ENCODE measurements at regions not wholly inside any gene's neighbourhood (a gene's known extent, or its start where the extent isn't known, plus 50 kb on each side); places are given as distances from the start of the nearest gene placed in this dataset.

DNA sequence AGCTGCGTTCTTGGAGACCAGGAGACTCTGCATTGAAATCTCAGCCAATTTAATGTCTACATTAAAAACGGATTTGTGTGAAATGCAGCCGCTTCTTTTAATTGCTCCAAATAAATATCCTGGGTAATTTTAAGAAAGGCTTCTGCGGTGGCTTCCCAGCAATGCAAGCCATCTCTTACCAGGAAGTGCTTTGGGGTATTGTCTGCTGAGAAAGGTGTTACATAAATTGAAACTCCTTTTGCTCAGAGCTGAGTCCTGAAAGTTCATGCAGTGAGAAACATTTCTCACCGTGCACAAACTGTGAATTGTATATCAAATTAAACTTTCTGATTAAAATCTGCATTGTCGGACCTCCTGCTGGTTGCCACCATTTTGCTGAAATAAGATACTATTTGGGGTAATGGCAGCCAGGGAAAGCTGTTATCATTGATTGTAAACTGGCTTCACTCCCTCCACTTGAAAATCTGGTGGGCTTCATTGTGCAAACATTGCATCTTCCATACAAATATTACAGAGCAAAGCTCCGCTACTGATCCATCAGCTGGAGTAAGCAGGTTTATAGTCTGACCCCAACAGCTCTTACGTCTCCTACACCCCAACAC, 59.5 kb downstream of the ZIC5 start:
- DNase-seq, result no peak

- no peak for DNase-seq
Measured at GRCh38 chr13:99911069-99911964, 60.2 kb downstream of the ZIC5 start.

- no peak for DNase-seq
Measured at GRCh38 chr13:99909836-99910619, 61.5 kb downstream of the ZIC5 start.

- no peak for DNase-seq
Measured at GRCh38 chr13:99909097-99909835, 62.3 kb downstream of the ZIC5 start.

- no peak for DNase-seq
Measured at GRCh38 chr13:99908140-99908803, 63.3 kb downstream of the ZIC5 start.

GRCh38 chr13:99907627-99908026, 63.9 kb downstream of the ZIC5 start:
- DNase-seq, result no peak

GRCh38 chr13:99907038-99907437, 64.5 kb downstream of the ZIC5 start:
- DNase-seq, result no peak

DNA sequence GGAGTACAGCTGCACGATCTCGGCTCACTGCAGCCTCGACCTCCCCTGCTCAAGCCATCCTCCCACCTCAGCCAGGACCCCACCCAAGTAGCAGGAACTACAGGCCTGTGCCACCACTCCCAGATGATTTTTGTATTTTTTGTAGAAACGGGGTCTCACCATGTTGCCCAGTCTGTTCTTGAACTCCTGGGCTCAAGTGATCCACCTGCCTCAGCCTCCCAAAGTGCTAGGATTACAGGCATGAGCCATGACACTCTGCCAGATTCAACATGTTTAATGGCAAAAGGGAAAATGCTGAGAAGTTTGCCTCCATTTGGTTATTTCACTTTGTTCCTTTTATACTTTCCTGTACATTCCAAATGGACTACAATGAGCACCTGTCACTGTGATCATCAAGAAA, 65.8 kb downstream of the ZIC5 start:
- DNase-seq, result no peak

DNA sequence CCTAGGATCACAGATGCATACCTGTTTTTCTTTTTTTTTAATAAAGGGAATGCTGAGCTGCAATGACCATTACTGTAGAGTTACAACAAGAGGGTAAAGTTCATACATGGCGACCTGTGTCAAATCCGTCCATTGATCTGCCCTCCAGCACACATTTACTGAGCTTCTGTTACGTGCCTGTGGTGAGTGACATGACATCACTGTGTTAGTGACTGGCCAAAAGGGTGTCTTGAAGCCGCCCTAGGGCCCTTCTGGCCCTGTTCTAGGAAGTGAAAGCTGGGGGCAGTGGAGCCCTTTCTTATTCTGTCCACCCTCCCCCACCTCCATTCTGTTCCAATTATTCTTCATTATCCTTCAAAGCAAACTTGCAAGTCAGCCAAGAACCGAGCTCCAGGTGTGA, 66.3 kb downstream of the ZIC5 start:
- no peak for DNase-seq

DNA sequence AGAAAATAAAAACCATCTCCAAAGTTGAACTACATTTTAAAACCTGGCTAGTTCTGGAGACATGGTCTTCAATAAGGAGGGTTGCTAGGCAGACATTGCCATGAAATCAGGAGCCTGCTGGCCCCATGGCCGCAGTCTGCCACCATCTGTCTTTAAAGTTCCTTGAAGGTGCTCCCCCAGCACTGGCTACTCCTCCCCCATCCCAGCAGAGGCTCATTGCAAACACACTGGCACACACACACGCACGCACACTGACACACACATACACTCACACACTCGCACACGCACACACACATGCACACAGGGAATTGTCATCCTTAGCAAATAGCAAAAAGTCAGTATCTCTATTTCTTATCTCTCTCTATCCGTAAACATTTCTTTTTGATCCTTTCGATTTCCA, 68.4 kb downstream of the ZIC5 start:
- DNase-seq, result no peak

DNA sequence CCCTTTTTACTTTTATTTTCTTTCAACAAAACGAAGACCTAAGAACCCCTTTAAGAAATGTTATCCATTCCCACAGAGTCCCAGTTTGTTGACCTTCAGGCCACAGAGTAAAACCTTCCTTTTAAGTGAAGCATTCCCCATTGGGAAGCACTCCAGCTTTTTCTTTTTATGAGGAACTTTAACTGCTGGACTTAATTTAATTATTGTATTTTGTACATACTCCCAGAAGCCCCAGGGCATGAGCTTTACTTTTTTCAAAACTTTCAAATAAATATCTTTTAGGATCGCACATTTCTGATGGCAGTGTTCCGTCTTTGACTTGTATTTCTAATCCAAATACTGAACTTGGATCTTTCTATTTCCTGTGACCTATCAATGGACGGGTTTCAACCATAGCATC, 68.9 kb downstream of the ZIC5 start:
- no peak for DNase-seq

DNA sequence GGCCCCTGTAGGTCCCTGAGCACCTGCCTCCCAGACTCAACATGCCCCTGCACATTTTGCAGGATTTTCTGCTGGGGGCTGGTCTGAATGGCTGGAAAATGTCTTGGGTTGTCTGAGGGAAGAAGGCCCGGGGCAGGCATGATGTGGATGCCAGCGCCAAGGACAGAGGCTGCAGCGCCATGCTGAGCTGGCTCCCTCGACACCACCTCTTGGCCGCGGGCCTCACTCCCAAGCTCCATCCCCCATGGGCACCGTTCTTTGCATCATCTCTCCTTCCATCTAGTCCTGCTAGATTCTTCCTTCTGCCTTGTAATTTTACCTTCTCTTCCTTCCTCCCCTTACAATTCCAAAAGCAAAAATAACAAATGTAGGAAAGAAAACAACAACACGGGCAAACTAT, 70.6 kb downstream of the ZIC5 start:
- no peak for DNase-seq

- no peak for DNase-seq
Measured at GRCh38 chr13:99898421-99898820, 73.1 kb downstream of the ZIC5 start.

DNA sequence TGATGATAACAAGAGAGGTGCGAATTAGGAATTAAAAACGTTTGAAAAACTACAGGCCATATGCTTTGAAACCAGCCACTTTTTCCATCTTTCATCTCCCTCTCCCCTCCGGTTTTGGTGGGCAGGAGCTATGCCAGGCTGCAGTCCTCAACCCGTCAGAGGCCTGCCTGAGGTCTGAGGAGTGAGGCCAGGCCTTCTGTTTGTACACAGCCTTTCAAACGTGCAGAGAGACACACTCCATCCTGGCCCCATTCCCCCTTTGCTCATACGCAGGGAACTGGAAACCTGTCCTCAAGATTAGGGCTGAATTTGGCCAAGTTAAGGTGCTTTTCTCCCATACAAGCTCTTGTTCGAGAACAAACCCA, 74.5 kb downstream of the ZIC5 start:
- DNase-seq, result no peak

DNA sequence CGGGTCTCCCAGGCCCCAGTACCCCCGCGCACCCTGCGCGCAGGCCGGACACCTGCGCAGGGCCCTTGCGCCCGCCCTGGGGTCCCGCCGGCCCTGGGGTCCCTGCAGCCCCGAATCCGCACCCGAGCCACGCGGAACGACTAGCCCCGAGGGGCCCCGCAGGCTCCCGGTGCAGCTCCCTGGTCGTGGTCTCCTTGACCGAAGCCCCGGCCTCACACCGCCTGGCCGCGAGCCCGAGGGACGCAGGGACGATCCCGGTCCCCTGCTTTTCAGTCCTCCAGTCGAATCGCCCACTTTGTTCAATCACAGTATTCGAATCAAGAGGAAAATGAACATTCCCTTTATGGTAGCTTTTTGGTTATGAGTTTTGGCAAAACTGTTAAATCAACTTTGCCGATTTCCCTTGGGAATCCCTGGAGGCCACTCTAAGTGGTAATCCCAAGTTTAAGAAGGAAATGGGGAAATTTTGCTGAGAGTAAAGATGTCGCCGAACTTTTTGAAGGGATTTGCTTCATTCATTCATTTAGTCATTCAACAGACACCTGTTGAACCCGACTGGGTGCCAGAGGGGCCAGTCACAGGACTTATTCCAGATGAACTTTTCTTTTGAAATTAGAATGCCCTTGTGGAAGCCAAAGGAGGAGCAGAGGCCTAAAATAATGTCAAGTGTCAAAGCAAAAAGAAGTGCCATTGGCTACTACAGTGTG, 75.0 kb downstream of the ZIC5 start:
- DNase-seq, result no peak

DNA sequence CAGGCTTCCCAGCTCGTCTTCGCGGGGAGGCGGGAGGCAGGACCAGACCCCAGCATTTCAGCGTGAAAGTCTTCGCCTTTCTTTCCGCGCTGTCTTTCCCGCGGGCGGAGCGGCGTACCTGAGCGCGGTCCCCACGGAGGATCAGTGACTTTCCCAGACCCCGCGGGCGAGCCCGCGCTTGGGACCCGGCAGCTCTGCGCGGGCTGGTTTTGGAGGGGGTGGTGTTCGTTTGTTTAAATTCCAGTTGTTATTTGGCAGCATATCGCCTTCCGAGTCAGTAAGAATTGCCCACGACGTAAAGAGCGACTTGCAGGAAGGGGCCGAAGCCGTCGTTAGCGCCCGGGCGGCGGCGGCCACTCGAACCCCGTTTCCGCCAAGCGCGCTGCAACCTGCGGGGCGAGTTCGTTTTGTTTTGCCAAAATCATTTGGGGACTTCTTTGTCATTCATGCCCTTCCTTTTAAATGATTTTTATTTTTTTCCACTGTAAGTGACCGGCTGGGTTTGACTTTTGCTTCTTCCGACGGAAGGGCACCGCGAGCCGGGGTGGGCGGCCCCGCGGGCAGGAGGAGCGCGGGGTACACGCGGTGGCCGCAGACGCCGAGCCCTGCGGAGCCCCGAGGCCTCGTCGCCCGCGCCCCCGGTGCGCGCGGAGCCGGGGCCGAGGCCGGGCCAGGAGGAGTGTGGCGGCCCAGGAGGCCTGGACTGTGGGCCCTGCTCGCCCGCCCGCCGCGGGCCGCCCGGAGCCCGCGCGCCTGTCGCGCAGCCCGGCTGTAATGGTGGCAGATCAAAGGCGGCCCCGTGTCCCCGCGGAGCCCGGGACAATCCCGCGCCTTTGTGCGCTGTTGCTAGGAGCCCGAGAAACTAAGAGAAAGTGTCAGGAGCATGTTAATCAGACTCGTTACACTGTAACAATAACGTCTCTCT, 75.9 kb downstream of the ZIC5 start:
- no peak for DNase-seq

DNA sequence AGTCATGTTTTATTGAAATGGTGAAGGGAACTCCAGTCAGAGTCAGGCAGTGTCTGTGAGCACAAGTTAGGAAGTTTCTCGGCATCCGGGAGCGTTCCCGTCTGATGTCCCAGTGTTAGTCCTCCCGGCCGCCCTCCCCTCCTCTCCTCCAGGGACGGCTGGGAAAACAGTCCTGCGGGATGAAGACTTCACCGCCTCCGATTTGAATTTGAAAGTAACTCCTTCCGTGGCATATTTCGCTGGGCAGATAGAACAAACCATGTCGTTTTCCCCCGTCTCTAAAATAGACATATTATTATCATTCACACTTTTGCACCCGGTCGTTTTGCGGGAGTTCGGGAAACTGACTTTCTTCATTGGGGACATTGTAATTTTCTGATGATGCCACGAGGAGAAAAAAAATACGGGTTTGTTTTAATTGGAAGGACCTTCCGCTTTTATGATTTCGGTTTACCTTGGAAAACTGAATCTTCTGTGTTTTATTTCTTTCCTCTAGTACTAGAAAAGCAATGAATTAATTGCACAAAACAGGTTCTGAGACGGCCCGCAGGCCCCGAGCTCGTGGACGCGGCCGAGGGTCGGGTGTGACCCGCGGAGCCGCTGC, 76.6 kb downstream of the ZIC5 start:
- DNase-seq, result no peak

GRCh38 chr13:99894105-99894839, 77.3 kb downstream of the ZIC5 start:
- no peak for DNase-seq

GRCh38 chr13:99893567-99893966, 78.0 kb downstream of the ZIC5 start:
- DNase-seq, result no peak

Measured in stimulated activated CD4-positive, alpha-beta T cell treated with anti-CD3 and anti-CD28 coated beads, Interleukin-1b, Interleukin-23, amount 100 ng/mL, for 48 hours (primary cell).